ENCODE measurements at regions not wholly inside any gene's neighbourhood (a gene's known extent, or its start where the extent isn't known, plus 50 kb on each side); places are given as distances from the start of the nearest gene placed in this dataset.

- H3F3A ChIP-seq (ENCODE audit: insufficient read depth, low read length): no peaks in the 10 kb centered on the region
- DNase-seq: no peak
- no peak overlapping the region for H3K9ac ChIP-seq (ENCODE audit: low read length)
- H3K9me3 ChIP-seq (replicated peaks; ENCODE audit: insufficient read depth, low read length): no peaks in the 10 kb centered on the region
- no peaks in the 10 kb centered on the region for H3K79me2 ChIP-seq (ENCODE audit: low read length)
- no peak overlapping the region for H2AFZ ChIP-seq (ENCODE audit: low read length)
- H3K27ac ChIP-seq (ENCODE audit: low read length): no peak overlapping the region
- TF ChIP-seq CTCF (IDR thresholded peaks at IDR 0.05; ENCODE audit: low read length) (no peak), EZH2phosphoT487 (IDR thresholded peaks at IDR 0.05; ENCODE audit: low read length) (no peak), EZH2 (optimal IDR thresholded peaks at IDR 0.05; ENCODE audit: low read depth, low read length) (no peak)
- no peaks in the 10 kb centered on the region for H3K27me3 ChIP-seq (replicated peaks; ENCODE audit: insufficient read depth, low read length)
- no peaks in the 10 kb centered on the region for H3K4me1 ChIP-seq (ENCODE audit: low read length)
- H3K4me3 ChIP-seq (ENCODE audit: low read length): no peak overlapping the region
- no peaks in the 10 kb centered on the region for H3K9me2 ChIP-seq (replicated peaks; ENCODE audit: insufficient read depth, low read length)
- no peaks in the 10 kb centered on the region for H3K36me3 ChIP-seq (replicated peaks; ENCODE audit: insufficient read depth, low read length)
- no peaks in the 10 kb centered on the region for H4K20me1 ChIP-seq (ENCODE audit: insufficient read depth, low read length)
- H3K4me2 ChIP-seq (ENCODE audit: low read depth, low read length): no peak overlapping the region
These were observed 450.2 kb downstream of the CCER1 start for GRCh38 chr12:90504806-90505205.

GRCh38 chr12:90502070-90502469, 452.9 kb downstream of the CCER1 start:
- H3K27me3 ChIP-seq (replicated peaks; ENCODE audit: insufficient read depth, low read length): no peaks in the 10 kb centered on the region
- no peak overlapping the region for H3K4me2 ChIP-seq (ENCODE audit: low read depth, low read length)
- no peak overlapping the region for H3K9ac ChIP-seq (ENCODE audit: low read length)
- no peaks in the 10 kb centered on the region for H3K36me3 ChIP-seq (replicated peaks; ENCODE audit: insufficient read depth, low read length)
- TF ChIP-seq EZH2phosphoT487 (IDR thresholded peaks at IDR 0.05; ENCODE audit: low read length) (no peak), CTCF (IDR thresholded peaks at IDR 0.05; ENCODE audit: low read length) (no peak), EZH2 (optimal IDR thresholded peaks at IDR 0.05; ENCODE audit: low read depth, low read length) (no peak)
- no peaks in the 10 kb centered on the region for H3K9me3 ChIP-seq (replicated peaks; ENCODE audit: insufficient read depth, low read length)
- H3K4me1 ChIP-seq (ENCODE audit: low read length): no peaks in the 10 kb centered on the region
- no peaks in the 10 kb centered on the region for H3K79me2 ChIP-seq (ENCODE audit: low read length)
- H3K27ac ChIP-seq (ENCODE audit: low read length): no peak overlapping the region
- no peaks in the 10 kb centered on the region for H4K20me1 ChIP-seq (ENCODE audit: insufficient read depth, low read length)
- no peak for DNase-seq
- H2AFZ ChIP-seq (ENCODE audit: low read length): no peak overlapping the region
- no peak overlapping the region for H3K4me3 ChIP-seq (ENCODE audit: low read length)
- no peaks in the 10 kb centered on the region for H3F3A ChIP-seq (ENCODE audit: insufficient read depth, low read length)
- H3K9me2 ChIP-seq (replicated peaks; ENCODE audit: insufficient read depth, low read length): no peaks in the 10 kb centered on the region

GRCh38 chr12:90501412-90501811, 453.6 kb downstream of the CCER1 start:
- Histone ChIP-seq H3K4me2 (ENCODE audit: low read depth, low read length) (no peak overlapping the region), H3K79me2 (ENCODE audit: low read length) (no peaks in the 10 kb centered on the region), H3K9ac (ENCODE audit: low read length) (no peak overlapping the region), H3K27me3 (replicated peaks; ENCODE audit: insufficient read depth, low read length) (no peaks in the 10 kb centered on the region), H3K27ac (ENCODE audit: low read length) (no peak overlapping the region), H2AFZ (ENCODE audit: low read length) (no peak overlapping the region), H3K4me1 (ENCODE audit: low read length) (no peaks in the 10 kb centered on the region), H3K4me3 (ENCODE audit: low read length) (no peak overlapping the region), H3F3A (ENCODE audit: insufficient read depth, low read length) (no peaks in the 10 kb centered on the region), H3K9me2 (replicated peaks; ENCODE audit: insufficient read depth, low read length) (no peaks in the 10 kb centered on the region), H4K20me1 (ENCODE audit: insufficient read depth, low read length) (no peaks in the 10 kb centered on the region), H3K36me3 (replicated peaks; ENCODE audit: insufficient read depth, low read length) (no peaks in the 10 kb centered on the region), H3K9me3 (replicated peaks; ENCODE audit: insufficient read depth, low read length) (no peaks in the 10 kb centered on the region)
- no peak for DNase-seq
- no peak for TF ChIP-seq EZH2 (optimal IDR thresholded peaks at IDR 0.05; ENCODE audit: low read depth, low read length)
- TF ChIP-seq EZH2phosphoT487 (IDR thresholded peaks at IDR 0.05; ENCODE audit: low read length): no peak
- TF ChIP-seq CTCF (IDR thresholded peaks at IDR 0.05; ENCODE audit: low read length): no peak
